ENCODE measurements at regions not wholly inside any gene's neighbourhood (a gene's known extent, or its start where the extent isn't known, plus 50 kb on each side); places are given as distances from the start of the nearest gene placed in this dataset.

- no peak for TF ChIP-seq EZH2 (IDR thresholded peaks at IDR 0.05)
- TF ChIP-seq, protein P1, sequence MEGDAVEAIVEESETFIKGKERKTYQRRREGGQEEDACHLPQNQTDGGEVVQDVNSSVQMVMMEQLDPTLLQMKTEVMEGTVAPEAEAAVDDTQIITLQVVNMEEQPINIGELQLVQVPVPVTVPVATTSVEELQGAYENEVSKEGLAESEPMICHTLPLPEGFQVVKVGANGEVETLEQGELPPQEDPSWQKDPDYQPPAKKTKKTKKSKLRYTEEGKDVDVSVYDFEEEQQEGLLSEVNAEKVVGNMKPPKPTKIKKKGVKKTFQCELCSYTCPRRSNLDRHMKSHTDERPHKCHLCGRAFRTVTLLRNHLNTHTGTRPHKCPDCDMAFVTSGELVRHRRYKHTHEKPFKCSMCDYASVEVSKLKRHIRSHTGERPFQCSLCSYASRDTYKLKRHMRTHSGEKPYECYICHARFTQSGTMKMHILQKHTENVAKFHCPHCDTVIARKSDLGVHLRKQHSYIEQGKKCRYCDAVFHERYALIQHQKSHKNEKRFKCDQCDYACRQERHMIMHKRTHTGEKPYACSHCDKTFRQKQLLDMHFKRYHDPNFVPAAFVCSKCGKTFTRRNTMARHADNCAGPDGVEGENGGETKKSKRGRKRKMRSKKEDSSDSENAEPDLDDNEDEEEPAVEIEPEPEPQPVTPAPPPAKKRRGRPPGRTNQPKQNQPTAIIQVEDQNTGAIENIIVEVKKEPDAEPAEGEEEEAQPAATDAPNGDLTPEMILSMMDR (IDR thresholded peaks at IDR 0.05) = no peak
- no peak for TF ChIP-seq EZH2phosphoT487 (IDR thresholded peaks at IDR 0.05)
- no peaks in the 10 kb centered on the region for H3K9me3 ChIP-seq (ENCODE audit: low read depth)
- Mint-ChIP-seq H3K27me3 (ENCODE audit: insufficient read depth, low read depth) (no peaks in the 10 kb centered on the region), H3K4me1 (peaks cover 2% of the 10 kb centered on the region), H3K4me3 (no peak overlapping the region), H3K36me3 (no peaks in the 10 kb centered on the region), H3K9me3 (no peaks in the 10 kb centered on the region), H3K27ac (no peak overlapping the region)
- H3K36me3 ChIP-seq = no peaks in the 10 kb centered on the region
- DNase-seq (ENCODE audit: low spot score) = no peak
- H4K20me1 ChIP-seq (ENCODE audit: low read depth) = no peaks in the 10 kb centered on the region
- no peaks in the 10 kb centered on the region for H3K79me2 ChIP-seq (ENCODE audit: low read depth)
- H3K4me3 ChIP-seq = no peak overlapping the region
- H2AFZ ChIP-seq (replicated peaks) = no peak overlapping the region
- no peak overlapping the region for H3K4me2 ChIP-seq
- no peaks in the 10 kb centered on the region for H3F3A ChIP-seq (ENCODE audit: low read depth)
- no peaks in the 10 kb centered on the region for H3K4me1 ChIP-seq
- no peaks in the 10 kb centered on the region for H3K27me3 ChIP-seq
- no peak overlapping the region for H3K27ac ChIP-seq
- H3K9ac ChIP-seq = no peak overlapping the region
Measured at GRCh38 chr5:173481821-173482220, 134.6 kb downstream of the BOD1 start.

- Histone ChIP-seq H3K27me3 (no peaks in the 10 kb centered on the region), H3K4me1 (no peaks in the 10 kb centered on the region), H3K27ac (no peak overlapping the region), H3F3A (ENCODE audit: low read depth) (no peaks in the 10 kb centered on the region), H3K4me2 (no peak overlapping the region), H3K4me3 (no peak overlapping the region), H3K36me3 (no peaks in the 10 kb centered on the region), H3K79me2 (ENCODE audit: low read depth) (no peaks in the 10 kb centered on the region), H3K9ac (no peak overlapping the region), H2AFZ (replicated peaks) (no peak overlapping the region), H4K20me1 (ENCODE audit: low read depth) (no peaks in the 10 kb centered on the region), H3K9me3 (ENCODE audit: low read depth) (no peaks in the 10 kb centered on the region)
- H3K4me1 Mint-ChIP-seq = peaks cover 2% of the 10 kb centered on the region
- no peaks in the 10 kb centered on the region for H3K36me3 Mint-ChIP-seq
- DNase-seq (ENCODE audit: low spot score) = no peak
- H3K27me3 Mint-ChIP-seq (ENCODE audit: insufficient read depth, low read depth) = no peaks in the 10 kb centered on the region
- H3K9me3 Mint-ChIP-seq = no peaks in the 10 kb centered on the region
- no peak overlapping the region for H3K4me3 Mint-ChIP-seq
- no peak overlapping the region for H3K27ac Mint-ChIP-seq
- TF ChIP-seq, protein P1 (IDR thresholded peaks at IDR 0.05) = no peak
- TF ChIP-seq EZH2phosphoT487 (IDR thresholded peaks at IDR 0.05) (no peak), EZH2 (IDR thresholded peaks at IDR 0.05) (no peak)
Measured at GRCh38 chr5:173480896-173481295, 135.6 kb downstream of the BOD1 start.

- Mint-ChIP-seq H3K4me1 (peaks cover 4% of the 10 kb centered on the region), H3K36me3 (no peaks in the 10 kb centered on the region), H3K9me3 (no peaks in the 10 kb centered on the region), H3K4me3 (no peak overlapping the region), H3K27me3 (ENCODE audit: insufficient read depth, low read depth) (no peaks in the 10 kb centered on the region), H3K27ac (no peak overlapping the region)
- no peaks in the 10 kb centered on the region for H4K20me1 ChIP-seq (ENCODE audit: low read depth)
- H3F3A ChIP-seq (ENCODE audit: low read depth) = no peaks in the 10 kb centered on the region
- H3K9me3 ChIP-seq (ENCODE audit: low read depth) = no peaks in the 10 kb centered on the region
- no peak overlapping the region for H2AFZ ChIP-seq (replicated peaks)
- H3K79me2 ChIP-seq (ENCODE audit: low read depth) = no peaks in the 10 kb centered on the region
- no peaks in the 10 kb centered on the region for H3K4me1 ChIP-seq
- H3K4me2 ChIP-seq = no peak overlapping the region
- H3K4me3 ChIP-seq = no peak overlapping the region
- no peak overlapping the region for H3K27ac ChIP-seq
- TF ChIP-seq EZH2phosphoT487 (IDR thresholded peaks at IDR 0.05) (no peak), EZH2 (IDR thresholded peaks at IDR 0.05) (no peak)
- TF ChIP-seq, protein P1 (IDR thresholded peaks at IDR 0.05) = no peak
- H3K27me3 ChIP-seq = no peaks in the 10 kb centered on the region
- no peak overlapping the region for H3K9ac ChIP-seq
- no peak for DNase-seq (ENCODE audit: low spot score)
- H3K36me3 ChIP-seq = no peaks in the 10 kb centered on the region
Measured at GRCh38 chr5:173479711-173480110, 136.7 kb downstream of the BOD1 start.

Measured in neural progenitor cell (in vitro differentiated cells).